PC-9 (cell line): ENCODE measurements at regions not wholly inside any gene's neighbourhood (a gene's known extent, or its start where the extent isn't known, plus 50 kb on each side); places are given as distances from the start of the nearest gene placed in this dataset.

ENCODE experiments used
- CTCF ChIP-seq: fragments of 200-600 bp; sonication (generic); conservative IDR thresholded peaks from 2 replicates; pipeline ENCODE4 v1.6.1; 2017; ENCODE audit warnings: mixed run types, antibody characterized with exemption, mild to moderate bottlenecking, moderate library complexity
- EZH2 ChIP-seq: fragments of 200-600 bp; sonication (generic); IDR thresholded peaks from 2 replicates; pipeline ENCODE4 v1.8.0; 2017; ENCODE audit warnings: antibody characterized with exemption, low read depth

DNA sequence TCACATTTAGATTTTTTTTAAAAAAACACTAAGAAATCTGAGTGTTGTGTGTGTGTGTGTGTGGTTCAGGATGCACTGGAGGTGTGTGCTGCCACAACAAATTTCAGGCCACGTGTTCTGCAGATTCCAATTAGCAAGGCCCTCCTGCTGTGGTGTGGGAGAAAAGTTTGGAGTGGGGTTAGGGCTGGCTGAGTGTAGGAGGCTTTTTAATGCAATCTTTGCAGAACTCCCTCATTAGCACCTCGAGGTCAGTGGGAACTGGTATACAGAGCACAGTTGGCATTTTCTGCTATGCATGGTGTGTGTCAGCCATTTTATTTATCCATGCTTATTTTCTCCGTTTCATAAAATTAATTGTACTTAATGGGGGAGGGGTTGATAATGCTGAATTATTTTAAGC is 187.6 kb downstream of the SOX4 start:
- TF ChIP-seq CTCF (no peak), EZH2 (no peak)
